GM23338 (cell line): ENCODE measurements at regions not wholly inside any gene's neighbourhood (a gene's known extent, or its start where the extent isn't known, plus 50 kb on each side); places are given as distances from the start of the nearest gene placed in this dataset.

Experiments
- ATAC-seq: fragments of 200-7000 bp; cut with Tn5 transposase; 3 replicates; pipeline ENCODE4 v1.9.1; 2020
- DNase-seq: peaks from one replicate; pipeline ENCODE4 v3.0.0-alpha.2; 2015; ENCODE audit warnings: low spot score
- H2AFZ ChIP-seq: fragments of 200-600 bp; sonication (generic); 2 replicates; pipeline ENCODE4 v1.8.0; 2016; ENCODE audit warnings: antibody characterized with exemption, mild to moderate bottlenecking, moderate library complexity
- H3F3A ChIP-seq: fragments of 200-600 bp; sonication (generic); replicated peaks from 2 replicates; pipeline ENCODE4 v1.8.0; 2017; ENCODE audit warnings: antibody characterized with exemption, mixed run types, low read depth
- H3K27ac ChIP-seq: fragments of 200-600 bp; sonication (generic); 2 replicates; pipeline ENCODE4 v1.6.1; 2016; ENCODE audit warnings: low read depth
- H3K27me3 ChIP-seq: fragments of 200-600 bp; sonication (generic); 2 replicates; pipeline ENCODE4 v1.8.0; 2016; ENCODE audit warnings: mild to moderate bottlenecking, mixed run types, moderate library complexity; ENCODE audit not compliant: insufficient read depth
- H3K36me3 ChIP-seq: fragments of 200-600 bp; sonication (generic); 2 replicates; pipeline ENCODE4 v1.8.0; 2016; ENCODE audit warnings: mild to moderate bottlenecking; ENCODE audit not compliant: insufficient read depth
- H3K4me1 ChIP-seq: fragments of 200-600 bp; sonication (generic); 2 replicates; pipeline ENCODE4 v1.8.0; 2016; ENCODE audit warnings: mild to moderate bottlenecking, moderate library complexity; ENCODE audit not compliant: insufficient read depth
- H3K4me2 ChIP-seq: fragments of 200-600 bp; sonication (generic); 2 replicates; pipeline ENCODE4 v1.7.1; 2017; ENCODE audit warnings: mixed run types
- H3K4me3 ChIP-seq: fragments of 200-600 bp; sonication (generic); 2 replicates; pipeline ENCODE4 v1.6.1; 2016; ENCODE audit warnings: mixed run types
- H3K79me2 ChIP-seq: fragments of 200-600 bp; sonication (generic); replicated peaks from 2 replicates; pipeline ENCODE4 v1.8.0; 2017; ENCODE audit warnings: mild to moderate bottlenecking; ENCODE audit not compliant: insufficient read depth
- H3K9me2 ChIP-seq: fragments of 200-600 bp; sonication (generic); 2 replicates; pipeline ENCODE4 v1.8.0; 2017; ENCODE audit not compliant: insufficient read depth
- H4K20me1 ChIP-seq: fragments of 200-600 bp; sonication (generic); replicated peaks from 2 replicates; pipeline ENCODE4 v1.8.0; 2017; ENCODE audit warnings: mild to moderate bottlenecking; ENCODE audit not compliant: insufficient read depth
- H3K27ac Mint-ChIP-seq: 2 replicates; pipeline ENCODE4 v1.8.0; 2020; ENCODE audit warnings: inconsistent platforms, mild to moderate bottlenecking, moderate library complexity, mixed read lengths
- H3K27me3 Mint-ChIP-seq: 3 replicates; pipeline ENCODE4 v1.8.0; 2022; ENCODE audit warnings: low read depth, mild to moderate bottlenecking, moderate library complexity, mixed read lengths, inconsistent platforms; ENCODE audit not compliant: insufficient read depth, poor library complexity
- H3K36me3 Mint-ChIP-seq: 3 replicates; pipeline ENCODE4 v1.8.0; 2021; ENCODE audit warnings: low read depth, mild to moderate bottlenecking, inconsistent platforms, moderate library complexity, mixed read lengths
- H3K4me1 Mint-ChIP-seq: 3 replicates; pipeline ENCODE4 v1.8.0; 2020; ENCODE audit warnings: mild to moderate bottlenecking, inconsistent platforms, mixed read lengths
- H3K4me3 Mint-ChIP-seq: 3 replicates; pipeline ENCODE4 v1.8.0; 2021; ENCODE audit warnings: moderate library complexity, mild to moderate bottlenecking, inconsistent platforms, mixed read lengths
- H3K9me3 Mint-ChIP-seq: 3 replicates; pipeline ENCODE4 v1.8.0; 2020; ENCODE audit warnings: moderate library complexity, mild to moderate bottlenecking, inconsistent platforms, mixed read lengths
- CREB1 ChIP-seq: fragments of 250-450 bp; sonication (Bioruptor Pico); IDR thresholded peaks from 2 replicates; pipeline ENCODE4 v1.5.0; 2020; ENCODE audit warnings: low read depth, mild to moderate bottlenecking, moderate library complexity
- ETS1 ChIP-seq: IDR thresholded peaks from 2 replicates; pipeline ENCODE4 v1.6.1; 2016; ENCODE audit warnings: antibody characterized with exemption
- EZH2 ChIP-seq: fragments of 200-600 bp; sonication (generic); IDR thresholded peaks from one replicate; pipeline ENCODE4 v1.8.0; 2017; ENCODE audit warnings: antibody characterized with exemption, mild to moderate bottlenecking, low read depth; ENCODE audit not compliant: unreplicated experiment
- EZH2phosphoT487 ChIP-seq: fragments of 200-600 bp; sonication (generic); IDR thresholded peaks from one replicate; pipeline ENCODE4 v1.8.1; 2018; ENCODE audit warnings: antibody characterized with exemption; ENCODE audit not compliant: unreplicated experiment
- JUNB ChIP-seq: IDR thresholded peaks from one replicate; pipeline ENCODE4 v1.6.1; 2016; ENCODE audit warnings: antibody characterized with exemption; ENCODE audit not compliant: unreplicated experiment
- NANOG ChIP-seq: IDR thresholded peaks from 2 replicates; pipeline ENCODE4 v1.6.1; 2016; ENCODE audit warnings: antibody characterized with exemption, borderline replicate concordance
- STAT1 ChIP-seq: IDR thresholded peaks from one replicate; pipeline ENCODE4 v1.6.1; 2016; ENCODE audit warnings: antibody characterized with exemption; ENCODE audit not compliant: unreplicated experiment
- ZNF114 ChIP-seq: fragments of 250-450 bp; sonication (Bioruptor Pico); IDR thresholded peaks from 2 replicates; pipeline ENCODE4 v1.5.0; 2020; ENCODE audit warnings: mild to moderate bottlenecking, moderate library complexity
- ZNF331 ChIP-seq: fragments of 250-450 bp; sonication (Bioruptor Pico); IDR thresholded peaks from 2 replicates; pipeline ENCODE4 v1.5.0; 2020; ENCODE audit warnings: low read depth, mild to moderate bottlenecking, moderate library complexity
- TF ChIP-seq, protein P1 (sequence below): IDR thresholded peaks from one replicate; pipeline ENCODE4 v1.6.1; 2018; ENCODE audit warnings: antibody characterized with exemption; ENCODE audit not compliant: unreplicated experiment
- TF ChIP-seq, protein P2 (sequence below), 2 experiments: fragments of 200-600 bp in 1 of 2; sonication (generic) in 1 of 2; conservative IDR thresholded peaks; 2 replicates each; pipeline versions ENCODE4 v1.5.1 to v1.6.1; 2016 to 2017; ENCODE audit warnings: antibody characterized with exemption in 2 of 2, low read depth in 2 of 2, mild to moderate bottlenecking in 2 of 2, moderate library complexity in 1 of 2

DNA sequence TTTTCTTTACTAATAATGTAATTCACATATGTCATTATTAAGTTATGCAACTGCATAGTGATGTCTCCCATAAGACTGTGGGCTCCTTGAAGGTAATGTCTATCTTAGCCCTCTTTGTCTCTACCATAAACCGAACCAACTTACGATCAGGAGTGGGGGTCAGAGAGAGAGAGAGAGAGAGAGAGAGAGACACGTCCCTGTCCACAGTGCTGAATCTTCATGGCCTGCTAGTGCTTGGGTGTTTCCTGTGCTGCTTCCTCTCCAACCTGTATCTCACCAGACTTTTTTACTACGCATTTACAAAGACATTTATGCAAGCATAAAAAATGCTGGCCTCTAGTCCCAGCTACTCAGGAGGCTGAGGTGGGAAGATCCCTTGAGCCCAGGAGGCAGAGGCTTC is 52.2 kb upstream of the HAPSTR1 start:
- Histone ChIP-seq H3F3A (no peaks in the 10 kb centered on the region), H3K9me2 (no peaks in the 10 kb centered on the region), H3K79me2 (no peaks in the 10 kb centered on the region; the same call in 1 of the 2 replicates), H3K27ac (no peak overlapping the region), H4K20me1 (no peaks in the 10 kb centered on the region), H3K4me1 (no peaks in the 10 kb centered on the region), H3K4me3 (no peak overlapping the region), H3K27me3 (no peaks in the 10 kb centered on the region), H2AFZ (no peak overlapping the region), H3K4me2 (no peak overlapping the region), H3K36me3 (no peaks in the 10 kb centered on the region)
- H3K27me3 Mint-ChIP-seq, result no peaks in the 10 kb centered on the region
- H3K4me1 Mint-ChIP-seq, result no peaks in the 10 kb centered on the region; the same call in 2 of the 3 replicates
- H3K4me3 Mint-ChIP-seq, result no peak overlapping the region
- no peak for TF ChIP-seq CREB1 (CRISPR knock-in tag)
- TF ChIP-seq, protein P1, sequence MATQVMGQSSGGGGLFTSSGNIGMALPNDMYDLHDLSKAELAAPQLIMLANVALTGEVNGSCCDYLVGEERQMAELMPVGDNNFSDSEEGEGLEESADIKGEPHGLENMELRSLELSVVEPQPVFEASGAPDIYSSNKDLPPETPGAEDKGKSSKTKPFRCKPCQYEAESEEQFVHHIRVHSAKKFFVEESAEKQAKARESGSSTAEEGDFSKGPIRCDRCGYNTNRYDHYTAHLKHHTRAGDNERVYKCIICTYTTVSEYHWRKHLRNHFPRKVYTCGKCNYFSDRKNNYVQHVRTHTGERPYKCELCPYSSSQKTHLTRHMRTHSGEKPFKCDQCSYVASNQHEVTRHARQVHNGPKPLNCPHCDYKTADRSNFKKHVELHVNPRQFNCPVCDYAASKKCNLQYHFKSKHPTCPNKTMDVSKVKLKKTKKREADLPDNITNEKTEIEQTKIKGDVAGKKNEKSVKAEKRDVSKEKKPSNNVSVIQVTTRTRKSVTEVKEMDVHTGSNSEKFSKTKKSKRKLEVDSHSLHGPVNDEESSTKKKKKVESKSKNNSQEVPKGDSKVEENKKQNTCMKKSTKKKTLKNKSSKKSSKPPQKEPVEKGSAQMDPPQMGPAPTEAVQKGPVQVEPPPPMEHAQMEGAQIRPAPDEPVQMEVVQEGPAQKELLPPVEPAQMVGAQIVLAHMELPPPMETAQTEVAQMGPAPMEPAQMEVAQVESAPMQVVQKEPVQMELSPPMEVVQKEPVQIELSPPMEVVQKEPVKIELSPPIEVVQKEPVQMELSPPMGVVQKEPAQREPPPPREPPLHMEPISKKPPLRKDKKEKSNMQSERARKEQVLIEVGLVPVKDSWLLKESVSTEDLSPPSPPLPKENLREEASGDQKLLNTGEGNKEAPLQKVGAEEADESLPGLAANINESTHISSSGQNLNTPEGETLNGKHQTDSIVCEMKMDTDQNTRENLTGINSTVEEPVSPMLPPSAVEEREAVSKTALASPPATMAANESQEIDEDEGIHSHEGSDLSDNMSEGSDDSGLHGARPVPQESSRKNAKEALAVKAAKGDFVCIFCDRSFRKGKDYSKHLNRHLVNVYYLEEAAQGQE, result peak; percentile 85
- ATAC-seq (peak; percentile 67), DNase-seq (peak; percentile 62)
- no peaks in the 10 kb centered on the region; the same call in 2 of the 3 replicates for H3K9me3 Mint-ChIP-seq
- H3K27ac Mint-ChIP-seq, result no peak overlapping the region
- peaks cover 9% of the 10 kb centered on the region for H3K36me3 Mint-ChIP-seq

DNA sequence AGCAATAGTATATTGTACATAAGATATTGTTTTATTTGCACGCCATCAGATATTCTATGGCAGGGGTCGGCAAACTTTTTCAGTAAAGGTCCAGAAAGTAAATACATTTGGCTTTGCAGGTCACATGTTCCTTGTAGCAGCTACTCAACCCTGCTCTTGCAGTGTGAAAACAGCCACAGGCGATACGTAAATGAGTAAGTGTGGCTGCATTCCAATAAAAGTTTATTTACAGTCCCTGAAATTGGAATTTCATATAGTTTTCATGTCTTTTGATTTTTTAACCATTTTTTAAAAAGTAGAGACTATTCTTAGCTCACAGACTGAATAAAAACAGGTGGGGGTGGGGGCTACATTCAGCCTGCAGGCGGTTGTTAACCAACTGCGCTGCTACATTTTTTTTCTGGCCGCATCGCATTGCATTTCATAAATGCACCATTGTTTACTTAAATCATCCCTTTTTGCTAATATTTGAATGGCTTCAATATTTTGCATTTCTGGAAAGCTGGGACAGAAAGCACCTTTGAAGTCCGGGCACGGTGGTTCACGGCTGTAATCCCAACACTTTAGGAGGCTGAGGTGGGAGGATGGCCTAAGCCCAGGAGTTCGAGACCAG is 50.5 kb upstream of the HAPSTR1 start:
- Histone ChIP-seq H4K20me1 (no peaks in the 10 kb centered on the region), H3K79me2 (no peaks in the 10 kb centered on the region; the same call in 1 of the 2 replicates), H3K4me2 (no peak overlapping the region), H3F3A (no peaks in the 10 kb centered on the region), H3K4me1 (no peaks in the 10 kb centered on the region), H3K4me3 (no peak overlapping the region), H2AFZ (no peak overlapping the region), H3K27ac (no peak overlapping the region), H3K36me3 (no peaks in the 10 kb centered on the region), H3K27me3 (no peaks in the 10 kb centered on the region), H3K9me2 (no peaks in the 10 kb centered on the region)
- Mint-ChIP-seq H3K9me3 (no peaks in the 10 kb centered on the region), H3K27ac (no peak overlapping the region), H3K4me3 (no peak overlapping the region), H3K27me3 (no peaks in the 10 kb centered on the region), H3K36me3 (peaks cover 8% of the 10 kb centered on the region; the same call in 2 of the 3 replicates), H3K4me1 (no peaks in the 10 kb centered on the region)
- ATAC-seq (no peak), DNase-seq (no peak)
- TF ChIP-seq ZNF114 (CRISPR knock-in tag) (no peak), ETS1 (no peak), STAT1 (no peak), EZH2phosphoT487 (no peak), CREB1 (CRISPR knock-in tag) (no peak), NANOG (no peak), ZNF331 (no peak), JUNB (no peak), EZH2 (no peak)
- TF ChIP-seq, protein P2, sequence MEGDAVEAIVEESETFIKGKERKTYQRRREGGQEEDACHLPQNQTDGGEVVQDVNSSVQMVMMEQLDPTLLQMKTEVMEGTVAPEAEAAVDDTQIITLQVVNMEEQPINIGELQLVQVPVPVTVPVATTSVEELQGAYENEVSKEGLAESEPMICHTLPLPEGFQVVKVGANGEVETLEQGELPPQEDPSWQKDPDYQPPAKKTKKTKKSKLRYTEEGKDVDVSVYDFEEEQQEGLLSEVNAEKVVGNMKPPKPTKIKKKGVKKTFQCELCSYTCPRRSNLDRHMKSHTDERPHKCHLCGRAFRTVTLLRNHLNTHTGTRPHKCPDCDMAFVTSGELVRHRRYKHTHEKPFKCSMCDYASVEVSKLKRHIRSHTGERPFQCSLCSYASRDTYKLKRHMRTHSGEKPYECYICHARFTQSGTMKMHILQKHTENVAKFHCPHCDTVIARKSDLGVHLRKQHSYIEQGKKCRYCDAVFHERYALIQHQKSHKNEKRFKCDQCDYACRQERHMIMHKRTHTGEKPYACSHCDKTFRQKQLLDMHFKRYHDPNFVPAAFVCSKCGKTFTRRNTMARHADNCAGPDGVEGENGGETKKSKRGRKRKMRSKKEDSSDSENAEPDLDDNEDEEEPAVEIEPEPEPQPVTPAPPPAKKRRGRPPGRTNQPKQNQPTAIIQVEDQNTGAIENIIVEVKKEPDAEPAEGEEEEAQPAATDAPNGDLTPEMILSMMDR (conservative IDR thresholded peaks at IDR 0.05; ENCODE audit: low read depth in 2 of 2), result no peak
